Heart left ventricle (tissue), 16 donors: ENCODE measurements at regions not wholly inside any gene's neighbourhood (a gene's known extent, or its start where the extent isn't known, plus 50 kb on each side); places are given as distances from the start of the nearest gene placed in this dataset.

Experiments
- ATAC-seq, 4 donors: fragments of 200-7000 bp; cut with Tn5 transposase; one replicate each; pipeline ENCODE4 v1.9.1; 2020 to 2022; ENCODE audit warnings: moderate library complexity in 4 of 4, mild to moderate bottlenecking in 3 of 4, moderate number of reproducible peaks in 1 of 4
- DNase-seq, 5 donors: peaks; one replicate each; pipeline ENCODE4 v3.0.0-alpha.2; 2020
- H3K27ac ChIP-seq, 12 donors: fragments of 200-600 bp; sonication (generic) in 4 of 12; one replicate each; pipeline versions ENCODE4 v1.5.0 to v1.8.0; 2016 to 2022; ENCODE audit warnings: mild to moderate bottlenecking in 2 of 12
- H3K27me3 ChIP-seq, 9 donors: fragments of 200-600 bp; sonication (generic) in 2 of 9; one replicate each; pipeline versions ENCODE4 v1.5.1 to v1.8.0; 2016 to 2022; ENCODE audit warnings: mild to moderate bottlenecking in 3 of 9
- H3K36me3 ChIP-seq, 9 donors: fragments of 200-600 bp; sonication (generic) in 2 of 9; one replicate each; pipeline versions ENCODE4 v1.5.0 to v1.8.0; 2018 to 2022; ENCODE audit warnings: mild to moderate bottlenecking in 2 of 9
- H3K4me1 ChIP-seq, 12 donors: fragments of 200-600 bp; sonication (generic) in 4 of 12; one replicate each; pipeline versions ENCODE4 v1.5.0 to v1.8.0; 2016 to 2022; ENCODE audit warnings: mild to moderate bottlenecking in 3 of 12
- H3K4me3 ChIP-seq, 12 donors: fragments of 200-600 bp; sonication (generic) in 4 of 12; one replicate each; pipeline versions ENCODE4 v1.5.0 to v1.8.0; 2017 to 2022; ENCODE audit warnings: mild to moderate bottlenecking in 9 of 12, moderate library complexity in 4 of 12
- H3K9me3 ChIP-seq, 12 donors: fragments of 200-600 bp; sonication (generic) in 4 of 12; one replicate each; pipeline versions ENCODE4 v1.5.0 to v1.8.0; 2016 to 2022; ENCODE audit warnings: mild to moderate bottlenecking in 1 of 12
- POLR2A ChIP-seq, 2 donors: fragments of 450-650 bp; IDR thresholded peaks; one replicate each; pipeline ENCODE4 v1.6.1; 2017; ENCODE audit warnings: antibody characterized with exemption in 2 of 2, mild to moderate bottlenecking in 2 of 2, moderate library complexity in 2 of 2
- WGBS, 4 donors: extraction: QIAGEN DNeasy Blood & Tissue Kit in 2 of 4; methylation state at CpG; one replicate each; pipeline versions ENCODE4 v1.1.5 to v1.1.7; 2013 to 2018; 5-methylcytosine and 5-hydroxymethylcytosine counted together
- intact Hi-C, 10 donors: fragments of 100-400 bp; cut with DNase I; formaldehyde crosslinking; loops; one replicate each; pipeline versions ENCODE4 v1.11.1 to v1.14.2; 2022
- TF ChIP-seq, protein P1 (sequence below), 12 donors: fragments of 200-600 bp; sonication (generic) in 4 of 12; IDR thresholded peaks; one replicate each; pipeline versions ENCODE4 v1.5.0 to v1.8.0; 2018 to 2022; ENCODE audit warnings: antibody characterized with exemption in 12 of 12, mild to moderate bottlenecking in 5 of 12
- donor health status: ischemic (EF 13 %, LVEDD 7.1; RV severe dilation, severe dysfunction).
- donor health status: healthy with polysubstance abuse.
- donor health status: DM: no; HTN: yes; CAD: no.
- donor health status: DM: no; HTN: no; CAD: no.
- donor health status: ischemic (EF 25% LVEDD 6.9; RV normal size, moderate dysfunction).
- donor health status: ischemic (EF 25% LVEDD 5.7; RV mildly dilated, moderate dysfunction).
- donor health status: healthy.
- donor health status: DM: yes; HTN: yes; CAD: no.
- donor health status: ischemic (EF 35%, LVEDD 5.7; RV mildly dilated, moderate dysfunction).
- donor health status: nonischemic (EF 11% LVEDD 7.7; RV severe dilation, severe dysfunction).
- donor health status: DM: yes; HTN: yes; CAD: no.
- donor health status: PGD.
- donor health status: ischemic (EF 29% LVEDD 5.4; RV normal size, mild dysfunction).
- donor health status: nonischemic (EF 23%, LVEDD 6.1; RV moderate dilation, normal function).

GRCh38 chr12:43099691-43100163 is 452.3 kb downstream of the ADAMTS20 start:
- ATAC-seq (no peak), DNase-seq (no peak)
- intact Hi-C loops: no loop called here
- 71 to 86% (median 75%) methylated on average over 3 of the region's 3 CpGs for WGBS, 4 donors
- H3K27ac ChIP-seq: no peak overlapping the region
- TF ChIP-seq POLR2A (IDR thresholded peaks at IDR 0.05): no peak
- TF ChIP-seq, protein P1, sequence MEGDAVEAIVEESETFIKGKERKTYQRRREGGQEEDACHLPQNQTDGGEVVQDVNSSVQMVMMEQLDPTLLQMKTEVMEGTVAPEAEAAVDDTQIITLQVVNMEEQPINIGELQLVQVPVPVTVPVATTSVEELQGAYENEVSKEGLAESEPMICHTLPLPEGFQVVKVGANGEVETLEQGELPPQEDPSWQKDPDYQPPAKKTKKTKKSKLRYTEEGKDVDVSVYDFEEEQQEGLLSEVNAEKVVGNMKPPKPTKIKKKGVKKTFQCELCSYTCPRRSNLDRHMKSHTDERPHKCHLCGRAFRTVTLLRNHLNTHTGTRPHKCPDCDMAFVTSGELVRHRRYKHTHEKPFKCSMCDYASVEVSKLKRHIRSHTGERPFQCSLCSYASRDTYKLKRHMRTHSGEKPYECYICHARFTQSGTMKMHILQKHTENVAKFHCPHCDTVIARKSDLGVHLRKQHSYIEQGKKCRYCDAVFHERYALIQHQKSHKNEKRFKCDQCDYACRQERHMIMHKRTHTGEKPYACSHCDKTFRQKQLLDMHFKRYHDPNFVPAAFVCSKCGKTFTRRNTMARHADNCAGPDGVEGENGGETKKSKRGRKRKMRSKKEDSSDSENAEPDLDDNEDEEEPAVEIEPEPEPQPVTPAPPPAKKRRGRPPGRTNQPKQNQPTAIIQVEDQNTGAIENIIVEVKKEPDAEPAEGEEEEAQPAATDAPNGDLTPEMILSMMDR (IDR thresholded peaks at IDR 0.05): no peak
- no peaks in the 10 kb centered on the region for H3K27me3 ChIP-seq
- H3K36me3 ChIP-seq: no peaks in the 10 kb centered on the region
- no peak overlapping the region for H3K4me3 ChIP-seq
- peaks cover 0 to 8% (median 0%) of the 10 kb centered on the region in 12 donors for H3K4me1 ChIP-seq
- no peaks in the 10 kb centered on the region for H3K9me3 ChIP-seq

DNA sequence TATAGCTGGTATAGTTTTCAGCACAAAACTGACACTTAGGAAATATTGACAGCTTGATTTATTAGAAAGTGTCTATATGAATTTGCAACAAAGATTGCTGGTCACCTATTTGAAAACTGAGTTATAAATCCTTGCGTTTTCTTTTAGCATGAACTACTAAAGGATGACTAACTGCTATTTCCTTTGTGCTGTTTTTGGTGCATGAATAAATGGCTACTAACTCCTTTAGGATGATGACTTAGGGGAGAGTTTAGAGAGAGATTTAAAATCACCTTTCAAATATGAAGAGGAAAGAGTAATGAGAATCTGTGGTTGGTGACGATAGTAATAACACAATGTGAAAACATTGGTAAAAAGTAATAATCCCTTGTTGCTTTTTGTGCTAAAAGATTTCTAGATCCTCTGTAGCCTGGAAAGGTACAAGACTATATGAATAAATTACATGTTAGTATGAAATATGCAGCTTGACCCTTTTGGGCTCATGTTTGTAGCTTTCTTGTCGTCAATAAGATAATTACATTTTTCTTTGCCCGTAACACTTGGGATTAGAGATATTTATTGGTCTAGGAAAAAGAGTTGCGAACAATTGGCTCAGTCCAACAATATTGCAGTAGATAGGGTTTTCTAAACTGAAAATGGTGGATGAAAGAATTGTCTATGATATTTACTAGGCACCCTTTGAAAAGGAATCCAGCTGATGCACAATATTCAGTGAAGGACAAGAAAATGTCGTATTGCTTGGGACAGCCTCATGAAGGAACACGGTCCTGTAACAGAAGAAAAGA is 453.0 kb downstream of the ADAMTS20 start:
- Histone ChIP-seq H3K9me3 (no peaks in the 10 kb centered on the region), H3K4me1 (peaks cover 0 to 8% (median 0%) of the 10 kb centered on the region in 12 donors), H3K27ac (no peak overlapping the region), H3K27me3 (no peaks in the 10 kb centered on the region), H3K4me3 (no peak overlapping the region), H3K36me3 (no peaks in the 10 kb centered on the region)
- TF ChIP-seq, protein P1 (IDR thresholded peaks at IDR 0.05): no peak
- TF ChIP-seq POLR2A (IDR thresholded peaks at IDR 0.05): no peak
- no peak for ATAC-seq
- no peak for DNase-seq
- intact Hi-C loops: no loop called here
- 94 to 96% (median 96%) methylated on average over 7 of the region's 7 CpGs for WGBS, 4 donors

- Histone ChIP-seq H3K27me3 (no peaks in the 10 kb centered on the region), H3K36me3 (no peaks in the 10 kb centered on the region), H3K4me3 (no peak overlapping the region), H3K27ac (no peak overlapping the region), H3K9me3 (no peaks in the 10 kb centered on the region), H3K4me1 (peaks cover 0 to 8% (median 0%) of the 10 kb centered on the region in 12 donors)
- TF ChIP-seq, protein P1 (IDR thresholded peaks at IDR 0.05): no peak
- TF ChIP-seq POLR2A (IDR thresholded peaks at IDR 0.05): no peak
- intact Hi-C loops: no loop called here
- ATAC-seq (peak in 1 of 4 donors; percentile 45), DNase-seq (peak in 2 of 5 donors; percentile 21 to 27)
Measured at GRCh38 chr12:43098071-43098470, 453.9 kb downstream of the ADAMTS20 start.

DNA sequence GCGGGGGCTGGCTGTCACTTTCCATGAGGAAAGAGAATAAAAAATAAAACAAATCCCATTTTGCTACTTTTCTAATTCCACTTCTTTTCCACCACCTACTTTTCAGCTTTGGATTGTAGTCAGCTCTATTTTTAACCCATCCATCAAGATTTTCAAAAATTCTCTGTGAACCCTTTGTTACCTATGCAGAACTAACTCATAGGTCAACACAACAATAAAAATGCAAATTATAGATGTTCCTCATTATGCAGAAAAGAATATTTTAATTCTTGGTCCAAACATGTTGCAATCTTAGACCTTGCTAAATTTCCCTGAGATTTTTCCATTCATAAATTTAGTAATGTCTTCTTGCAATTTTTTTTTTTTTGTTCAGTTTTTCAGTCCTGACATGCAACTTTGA is 454.5 kb downstream of the ADAMTS20 start:
- Histone ChIP-seq H3K36me3 (no peaks in the 10 kb centered on the region), H3K27ac (no peak overlapping the region), H3K27me3 (no peaks in the 10 kb centered on the region), H3K4me3 (no peak overlapping the region), H3K4me1 (peaks cover 0 to 8% (median 0%) of the 10 kb centered on the region in 12 donors), H3K9me3 (no peaks in the 10 kb centered on the region)
- ATAC-seq (no peak), DNase-seq (no peak)
- WGBS, 4 donors: 85 to 94% (median 91%) methylated on average over 1 of the region's 1 CpG
- intact Hi-C loops: no loop called here
- TF ChIP-seq, protein P1 (IDR thresholded peaks at IDR 0.05): no peak
- TF ChIP-seq POLR2A (IDR thresholded peaks at IDR 0.05): no peak
